Muscle of leg (tissue), 3 donors: ENCODE measurements at regions not wholly inside any gene's neighbourhood (a gene's known extent, or its start where the extent isn't known, plus 50 kb on each side); places are given as distances from the start of the nearest gene placed in this dataset.

Source experiments
- DNase-seq: peaks from one replicate; pipeline ENCODE4 v3.0.0; 2013
- H3K27ac ChIP-seq: one replicate; pipeline ENCODE4 v1.5.1; 2013; ENCODE audit warnings: mild to moderate bottlenecking, low read length, control low read depth
- H3K27me3 ChIP-seq: one replicate; pipeline ENCODE4 v1.6.1; 2013; ENCODE audit warnings: low read length; ENCODE audit not compliant: control insufficient read depth, insufficient read depth
- H3K36me3 ChIP-seq: one replicate; pipeline ENCODE4 v1.6.1; 2013; ENCODE audit warnings: low read length; ENCODE audit not compliant: control insufficient read depth, insufficient read depth
- H3K4me1 ChIP-seq: one replicate; pipeline ENCODE4 v1.6.1; 2013; ENCODE audit warnings: low read length; ENCODE audit not compliant: control insufficient read depth, insufficient read depth
- H3K4me3 ChIP-seq: one replicate; pipeline ENCODE4 v1.5.1; 2013; ENCODE audit warnings: low read length, control low read depth
- H3K9me3 ChIP-seq: replicated peaks from 2 replicates; pipeline ENCODE4 v1.6.1; 2013; ENCODE audit warnings: low read depth, low read length; ENCODE audit not compliant: control insufficient read depth
- WGBS: methylation state at CpG from one replicate; pipeline ENCODE4 v1.1.5; 2013; ENCODE audit warnings: missing lambda C conversion rate; ENCODE audit not compliant: insufficient coverage; 5-methylcytosine and 5-hydroxymethylcytosine counted together

- DNase-seq, result no peak
- H3K27me3 ChIP-seq, result no peaks in the 10 kb centered on the region
- H3K4me3 ChIP-seq, result no peak overlapping the region
- H3K27ac ChIP-seq, result no peak overlapping the region
- no peaks in the 10 kb centered on the region for H3K4me1 ChIP-seq
- peaks cover 3% of the 10 kb centered on the region for H3K9me3 ChIP-seq
- H3K36me3 ChIP-seq, result no peaks in the 10 kb centered on the region
- 84% methylated on average over 3 of the region's 4 CpGs for WGBS
Observed at GRCh38 chr1:60589046-60589748, 493.2 kb upstream of the NFIA start.

GRCh38 chr1:60584371-60584770, 498.0 kb upstream of the NFIA start:
- no peak for DNase-seq
- Histone ChIP-seq H3K4me3 (no peak overlapping the region), H3K4me1 (no peaks in the 10 kb centered on the region), H3K36me3 (no peaks in the 10 kb centered on the region), H3K27me3 (no peaks in the 10 kb centered on the region), H3K9me3 (peaks cover 8% of the 10 kb centered on the region), H3K27ac (no peak overlapping the region)
- WGBS, result no CpG with 5 or more reads among the region's 2 CpGs

DNA sequence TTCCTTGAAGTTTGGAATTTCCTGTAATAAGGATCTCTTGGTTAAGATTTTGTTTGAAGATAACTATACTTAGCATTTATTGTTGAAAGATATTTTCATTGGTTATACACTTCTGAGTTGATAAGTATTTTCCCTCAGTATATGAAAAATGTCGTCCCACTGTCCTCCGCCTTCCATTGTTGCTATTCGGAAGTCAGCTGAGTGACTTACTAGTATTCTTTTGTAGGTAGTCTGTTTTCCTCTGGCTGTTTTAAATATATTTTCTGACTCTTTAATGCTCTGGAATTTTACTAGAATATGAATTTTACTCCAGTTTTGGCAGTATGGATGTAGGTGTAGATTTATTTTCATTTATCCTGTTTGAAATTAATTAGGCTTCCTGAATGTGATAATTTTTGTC, 498.7 kb upstream of the NFIA start:
- Histone ChIP-seq H3K4me1 (no peaks in the 10 kb centered on the region), H3K9me3 (peaks cover 8% of the 10 kb centered on the region), H3K36me3 (no peaks in the 10 kb centered on the region), H3K27ac (no peak overlapping the region), H3K4me3 (no peak overlapping the region), H3K27me3 (no peaks in the 10 kb centered on the region)
- DNase-seq, result no peak
- WGBS, result no CpG with 5 or more reads among the region's 3 CpGs

DNA sequence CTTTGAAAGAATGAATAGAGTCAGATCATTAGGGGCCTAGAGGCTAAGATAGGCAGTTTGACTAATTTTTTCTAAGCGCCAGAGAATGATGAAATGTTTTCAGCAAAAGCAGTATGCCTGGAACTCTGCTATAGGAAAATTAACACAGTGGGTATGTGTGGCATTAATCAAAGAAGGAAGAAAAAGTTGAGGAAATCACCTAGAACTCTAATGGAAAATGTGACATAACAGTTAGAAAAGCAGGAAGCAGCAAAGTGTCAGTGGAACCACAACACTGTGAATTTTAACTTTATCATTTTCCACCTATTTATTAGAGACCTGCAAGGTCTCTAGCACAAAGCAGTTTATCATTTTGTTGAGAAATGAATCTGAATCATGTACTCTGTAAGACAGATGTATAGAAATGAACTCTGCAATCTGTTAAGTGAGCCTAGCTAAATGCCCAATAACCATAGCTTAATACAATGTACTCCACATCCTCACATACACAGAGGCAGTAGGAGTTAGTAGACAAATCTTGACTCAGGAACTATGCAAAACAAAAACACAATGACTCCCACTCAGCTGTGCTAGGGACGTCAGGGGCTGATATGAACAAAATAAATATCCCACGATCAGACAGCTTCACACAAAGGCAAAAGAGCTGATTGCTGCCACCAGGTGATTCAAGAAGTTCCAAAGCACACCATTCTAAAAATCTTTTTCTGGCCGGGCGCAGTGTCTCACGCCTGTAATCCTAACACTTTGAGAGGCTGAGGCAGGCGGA, 500.7 kb upstream of the NFIA start:
- DNase-seq, result no peak
- Histone ChIP-seq H3K27ac (no peak overlapping the region), H3K27me3 (no peaks in the 10 kb centered on the region), H3K36me3 (no peaks in the 10 kb centered on the region), H3K4me1 (no peaks in the 10 kb centered on the region), H3K4me3 (no peak overlapping the region), H3K9me3 (peaks cover 8% of the 10 kb centered on the region)
- 94% methylated on average over 2 of the region's 7 CpGs for WGBS

DNA sequence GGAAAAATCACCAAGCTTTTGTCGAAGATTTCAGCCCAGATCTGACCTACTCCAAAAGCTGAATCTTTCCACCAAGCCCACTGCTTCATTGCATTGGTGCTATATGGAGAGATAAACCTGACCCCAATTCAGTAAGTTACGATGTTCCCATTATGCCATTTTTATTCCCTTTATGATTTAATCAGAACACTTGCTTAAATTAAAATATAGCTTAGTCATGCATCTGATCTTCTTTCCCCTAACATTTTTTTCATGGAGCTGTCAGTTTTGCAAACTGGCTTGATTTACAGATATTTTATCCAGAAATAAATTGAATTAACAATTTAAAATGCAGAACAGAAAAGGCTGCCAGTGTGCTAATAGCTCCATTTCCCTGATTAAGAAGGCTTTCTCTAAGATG, 503.5 kb upstream of the C1orf87 start:
- no peak overlapping the region for H3K4me3 ChIP-seq
- DNase-seq, result no peak
- H3K9me3 ChIP-seq, result no peaks in the 10 kb centered on the region
- no peaks in the 10 kb centered on the region for H3K27me3 ChIP-seq
- WGBS, result no CpG with 5 or more reads among the region's 2 CpGs
- H3K27ac ChIP-seq, result no peak overlapping the region
- no peaks in the 10 kb centered on the region for H3K4me1 ChIP-seq
- H3K36me3 ChIP-seq, result no peaks in the 10 kb centered on the region

DNA sequence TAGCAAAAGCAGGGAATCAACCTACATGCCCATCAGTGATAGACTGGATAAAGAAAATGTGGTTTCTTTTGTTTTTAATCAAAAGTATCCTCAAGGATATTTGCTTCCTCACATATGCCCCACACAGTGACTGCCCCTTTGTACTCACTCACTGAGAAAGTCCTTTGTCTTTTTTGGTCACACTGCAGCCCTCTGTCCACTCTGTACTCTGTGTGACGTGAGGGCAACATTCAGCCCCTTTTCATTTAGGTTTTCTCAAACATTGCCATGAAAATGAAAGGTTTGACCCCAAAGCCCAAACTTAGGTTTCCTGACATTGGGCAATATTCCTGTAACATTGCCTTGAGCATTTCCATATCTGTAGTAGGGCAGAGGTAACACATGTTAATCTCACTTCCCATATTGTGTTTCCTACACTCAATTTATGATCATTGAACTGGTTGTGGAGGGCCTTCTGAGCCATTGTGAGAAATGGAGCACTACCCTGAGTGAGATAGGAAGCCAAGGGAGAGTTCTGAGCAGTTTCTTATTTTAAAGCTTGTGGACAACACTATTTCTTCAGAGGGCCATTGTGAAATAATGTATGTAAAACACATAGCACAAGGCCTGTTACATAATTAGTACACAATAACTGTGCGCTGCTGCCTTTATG, 501.9 kb upstream of the C1orf87 start:
- no CpG with 5 or more reads among the region's 2 CpGs for WGBS
- H3K36me3 ChIP-seq, result no peaks in the 10 kb centered on the region
- no peak overlapping the region for H3K4me3 ChIP-seq
- no peaks in the 10 kb centered on the region for H3K9me3 ChIP-seq
- no peak overlapping the region for H3K27ac ChIP-seq
- no peaks in the 10 kb centered on the region for H3K4me1 ChIP-seq
- no peak for DNase-seq
- no peaks in the 10 kb centered on the region for H3K27me3 ChIP-seq

GRCh38 chr1:60573726-60574409, 500.3 kb upstream of the C1orf87 start:
- no peak for DNase-seq
- Histone ChIP-seq H3K27ac (no peak overlapping the region), H3K4me3 (no peak overlapping the region), H3K36me3 (no peaks in the 10 kb centered on the region), H3K9me3 (no peaks in the 10 kb centered on the region), H3K4me1 (no peaks in the 10 kb centered on the region), H3K27me3 (no peaks in the 10 kb centered on the region)
- WGBS, result 40% methylated on average over 1 of the region's 3 CpGs

GRCh38 chr1:60573121-60573520, 499.6 kb upstream of the C1orf87 start:
- Histone ChIP-seq H3K27me3 (no peaks in the 10 kb centered on the region), H3K36me3 (no peaks in the 10 kb centered on the region), H3K4me1 (no peaks in the 10 kb centered on the region), H3K9me3 (no peaks in the 10 kb centered on the region), H3K4me3 (no peak overlapping the region), H3K27ac (no peak overlapping the region)
- DNase-seq, result no peak
- 14% methylated on average over 1 of the region's 1 CpG for WGBS

GRCh38 chr1:60572378-60572777, 498.8 kb upstream of the C1orf87 start:
- WGBS, result no CpG with 5 or more reads among the region's 4 CpGs
- Histone ChIP-seq H3K36me3 (no peaks in the 10 kb centered on the region), H3K27me3 (no peaks in the 10 kb centered on the region), H3K9me3 (no peaks in the 10 kb centered on the region), H3K4me3 (no peak overlapping the region), H3K27ac (no peak overlapping the region), H3K4me1 (peaks cover 2% of the 10 kb centered on the region)
- no peak for DNase-seq

GRCh38 chr1:60571811-60572210, 498.2 kb upstream of the C1orf87 start:
- H3K36me3 ChIP-seq, result no peaks in the 10 kb centered on the region
- no peak overlapping the region for H3K4me3 ChIP-seq
- H3K27me3 ChIP-seq, result no peaks in the 10 kb centered on the region
- no peak for DNase-seq
- peaks cover 2% of the 10 kb centered on the region for H3K4me1 ChIP-seq
- no peaks in the 10 kb centered on the region for H3K9me3 ChIP-seq
- WGBS, result no CpG with 5 or more reads among the region's 1 CpG
- no peak overlapping the region for H3K27ac ChIP-seq
